ENCODE measurements at regions not wholly inside any gene's neighbourhood (a gene's known extent, or its start where the extent isn't known, plus 50 kb on each side); places are given as distances from the start of the nearest gene placed in this dataset.

DNA sequence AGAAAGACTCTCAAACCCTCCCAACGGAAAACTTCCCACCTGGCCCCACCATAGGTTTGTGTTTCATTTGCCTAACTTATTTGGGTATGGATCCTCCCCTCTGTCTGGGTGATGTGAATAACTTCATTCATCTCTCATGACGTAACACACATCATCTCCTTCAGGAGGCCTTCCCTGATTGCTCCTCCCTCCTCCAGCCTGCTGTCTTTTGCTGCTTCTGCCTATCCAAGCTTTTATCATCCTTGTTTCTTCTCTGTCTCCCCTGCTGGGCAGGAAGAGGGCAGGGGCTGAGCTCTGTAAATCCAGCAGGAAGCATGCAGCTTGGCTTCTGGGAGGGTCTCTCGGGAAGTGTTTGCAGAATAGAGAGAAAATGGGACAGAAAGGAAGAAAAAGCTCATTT lies 766.0 kb upstream of the TBX3 start:
- intact Hi-C loops (cut with micrococcal nuclease) (no loop called here), dilution Hi-C loops (cut with MboI; ENCODE audit: extremely low pct_ligation_motif_present, low sequenced_read_pairs) (no loop called here)
- Histone ChIP-seq H4K20me1 (replicated peaks; ENCODE audit: control insufficient read depth, extremely low read depth, insufficient read depth, low read length) (no peaks in the 10 kb centered on the region), H3K4me1 (ENCODE audit: control insufficient read depth, extremely low read depth, insufficient read depth, low read length) (no peaks in the 10 kb centered on the region), H3K27ac (ENCODE audit: insufficient read depth, low read depth, low read length) (no peak overlapping the region), H3K36me3 (ENCODE audit: control insufficient read depth in 2 of 2, extremely low read depth in 1 of 2, insufficient read depth in 2 of 2, low read length in 2 of 2) (no peaks in the 10 kb centered on the region), H3K9me3 (replicated peaks; ENCODE audit: control insufficient read depth, insufficient read depth, low read length) (no peaks in the 10 kb centered on the region), H3K4me2 (ENCODE audit: insufficient read depth, low read length) (no peak overlapping the region), H3K4me3 (replicated peaks in 1 of 3; ENCODE audit: insufficient read depth in 1 of 3, low read depth in 1 of 3, low read length in 3 of 3) (no peak overlapping the region), H3K79me2 (ENCODE audit: control insufficient read depth, insufficient read depth, low read length) (no peaks in the 10 kb centered on the region), H3K27me3 (ENCODE audit: control insufficient read depth in 2 of 2, insufficient read depth in 2 of 2, low read length in 2 of 2) (no peaks in the 10 kb centered on the region), H2AFZ (ENCODE audit: low read depth, low read length) (no peak overlapping the region), H3K9me1 (replicated peaks; ENCODE audit: control insufficient read depth, extremely low read depth, insufficient read depth, low read length) (no peaks in the 10 kb centered on the region), H3K9ac (replicated peaks; ENCODE audit: extremely low read depth, insufficient read depth, low read length) (no peak overlapping the region)
- ChIA-PET CTCF (interaction anchor here (0.6 kb wide), 1 partner anchor 788 kb away, joined by 3 read pairs; no protein-coding TSS in a partner anchor), POLR2A (no interaction called here)
- BruUV-seq (replicated peaks), result no TSS peak
- DNase-seq (ENCODE audit: low read depth, low spot score) (no peak), FAIRE-seq (no peak)
- TF ChIP-seq POLR2A (IDR thresholded peaks at IDR 0.05; ENCODE audit: low read depth, low read length), result no peak
- TF ChIP-seq, protein P1, sequence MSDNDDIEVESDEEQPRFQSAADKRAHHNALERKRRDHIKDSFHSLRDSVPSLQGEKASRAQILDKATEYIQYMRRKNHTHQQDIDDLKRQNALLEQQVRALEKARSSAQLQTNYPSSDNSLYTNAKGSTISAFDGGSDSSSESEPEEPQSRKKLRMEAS (IDR thresholded peaks at IDR 0.05; ENCODE audit: insufficient read depth, insufficient read length), result no peak
- TF ChIP-seq POLR2AphosphoS5 (IDR thresholded peaks at IDR 0.05; ENCODE audit: insufficient read depth, low read depth, low read length), result no peak
- TF ChIP-seq MYC (IDR thresholded peaks at IDR 0.05; ENCODE audit: low read depth, low read length), result no peak

DNA sequence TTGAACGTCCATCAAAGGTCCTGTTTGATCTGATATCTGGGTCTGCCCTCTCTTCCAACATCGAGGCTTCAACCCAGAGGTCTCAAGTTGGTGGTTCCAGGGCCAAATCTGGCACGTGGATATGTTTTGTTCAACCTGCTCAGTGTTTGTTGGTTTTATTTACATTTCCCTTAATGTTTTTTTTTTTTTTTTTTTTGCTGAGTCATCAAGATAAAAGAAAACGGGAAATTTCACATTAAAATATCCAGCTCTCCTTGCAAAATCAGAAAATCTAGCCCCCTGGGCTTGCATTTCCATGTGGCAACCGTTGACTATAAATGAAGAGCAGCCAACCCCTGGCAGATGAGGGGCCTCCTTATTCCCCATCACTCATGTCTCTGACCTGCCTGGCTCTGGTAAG lies 765.6 kb upstream of the TBX3 start:
- ChIA-PET POLR2A (no interaction called here), CTCF (interaction anchor here (0.6 kb wide), 1 partner anchor 788 kb away, joined by 3 read pairs; no protein-coding TSS in a partner anchor)
- intact Hi-C loops (cut with micrococcal nuclease) (no loop called here), dilution Hi-C loops (cut with MboI; ENCODE audit: extremely low pct_ligation_motif_present, low sequenced_read_pairs) (no loop called here)
- no peak overlapping the region for H3K9ac ChIP-seq (replicated peaks; ENCODE audit: extremely low read depth, insufficient read depth, low read length)
- no peaks in the 10 kb centered on the region for H3K27me3 ChIP-seq (ENCODE audit: control insufficient read depth in 2 of 2, insufficient read depth in 2 of 2, low read length in 2 of 2)
- H3K4me3 ChIP-seq (replicated peaks in 1 of 3; ENCODE audit: insufficient read depth in 1 of 3, low read depth in 1 of 3, low read length in 3 of 3), result no peak overlapping the region
- H3K36me3 ChIP-seq (ENCODE audit: control insufficient read depth in 2 of 2, extremely low read depth in 1 of 2, insufficient read depth in 2 of 2, low read length in 2 of 2), result no peaks in the 10 kb centered on the region
- BruUV-seq (replicated peaks), result no TSS peak
- no peak overlapping the region for H3K27ac ChIP-seq (ENCODE audit: insufficient read depth, low read depth, low read length)
- H3K4me1 ChIP-seq (ENCODE audit: control insufficient read depth, extremely low read depth, insufficient read depth, low read length), result no peaks in the 10 kb centered on the region
- H4K20me1 ChIP-seq (replicated peaks; ENCODE audit: control insufficient read depth, extremely low read depth, insufficient read depth, low read length), result no peaks in the 10 kb centered on the region
- H3K79me2 ChIP-seq (ENCODE audit: control insufficient read depth, insufficient read depth, low read length), result no peaks in the 10 kb centered on the region
- H3K4me2 ChIP-seq (ENCODE audit: insufficient read depth, low read length), result no peak overlapping the region
- DNase-seq (ENCODE audit: low read depth, low spot score) (no peak), FAIRE-seq (no peak)
- H3K9me3 ChIP-seq (replicated peaks; ENCODE audit: control insufficient read depth, insufficient read depth, low read length), result no peaks in the 10 kb centered on the region
- TF ChIP-seq, protein P2, sequence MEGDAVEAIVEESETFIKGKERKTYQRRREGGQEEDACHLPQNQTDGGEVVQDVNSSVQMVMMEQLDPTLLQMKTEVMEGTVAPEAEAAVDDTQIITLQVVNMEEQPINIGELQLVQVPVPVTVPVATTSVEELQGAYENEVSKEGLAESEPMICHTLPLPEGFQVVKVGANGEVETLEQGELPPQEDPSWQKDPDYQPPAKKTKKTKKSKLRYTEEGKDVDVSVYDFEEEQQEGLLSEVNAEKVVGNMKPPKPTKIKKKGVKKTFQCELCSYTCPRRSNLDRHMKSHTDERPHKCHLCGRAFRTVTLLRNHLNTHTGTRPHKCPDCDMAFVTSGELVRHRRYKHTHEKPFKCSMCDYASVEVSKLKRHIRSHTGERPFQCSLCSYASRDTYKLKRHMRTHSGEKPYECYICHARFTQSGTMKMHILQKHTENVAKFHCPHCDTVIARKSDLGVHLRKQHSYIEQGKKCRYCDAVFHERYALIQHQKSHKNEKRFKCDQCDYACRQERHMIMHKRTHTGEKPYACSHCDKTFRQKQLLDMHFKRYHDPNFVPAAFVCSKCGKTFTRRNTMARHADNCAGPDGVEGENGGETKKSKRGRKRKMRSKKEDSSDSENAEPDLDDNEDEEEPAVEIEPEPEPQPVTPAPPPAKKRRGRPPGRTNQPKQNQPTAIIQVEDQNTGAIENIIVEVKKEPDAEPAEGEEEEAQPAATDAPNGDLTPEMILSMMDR (IDR thresholded peaks at IDR 0.05; ENCODE audit: extremely low read depth in 1 of 2, insufficient read depth in 1 of 2, low read depth in 1 of 2, low read length in 2 of 2), result no peak
- TF ChIP-seq, protein P1 (IDR thresholded peaks at IDR 0.05; ENCODE audit: insufficient read depth, insufficient read length), result no peak
- TF ChIP-seq JUN (IDR thresholded peaks at IDR 0.05; ENCODE audit: borderline replicate concordance, insufficient read depth, insufficient read length, low read depth) (no peak), FOS (IDR thresholded peaks at IDR 0.05; ENCODE audit: borderline replicate concordance, insufficient read depth, low read length) (no peak), MYC (IDR thresholded peaks at IDR 0.05; ENCODE audit: low read depth, low read length) (no peak), POLR2A (IDR thresholded peaks at IDR 0.05; ENCODE audit: low read depth, low read length) (no peak), EZH2 (IDR thresholded peaks at IDR 0.05; ENCODE audit: borderline replicate concordance, low read depth, low read length, severe bottlenecking) (no peak), GATA2 (IDR thresholded peaks at IDR 0.05; ENCODE audit: insufficient read depth, insufficient read length, low read depth, low read length) (no peak), POLR2AphosphoS5 (IDR thresholded peaks at IDR 0.05; ENCODE audit: insufficient read depth, low read depth, low read length) (no peak)
- H2AFZ ChIP-seq (ENCODE audit: low read depth, low read length), result no peak overlapping the region
- no peaks in the 10 kb centered on the region for H3K9me1 ChIP-seq (replicated peaks; ENCODE audit: control insufficient read depth, extremely low read depth, insufficient read depth, low read length)

Measured in endothelial cell of umbilical vein (primary cell).